WTC11 (cell line): ENCODE measurements at regions not wholly inside any gene's neighbourhood (a gene's known extent, or its start where the extent isn't known, plus 50 kb on each side); places are given as distances from the start of the nearest gene placed in this dataset.

Experiments
- ATAC-seq: fragments of 200-7000 bp; cut with Tn5 transposase; 2 replicates; pipeline ENCODE4 v1.10.0; 2021; ENCODE audit warnings: mild to moderate bottlenecking, moderate library complexity
- CTCF ChIA-PET: fragments of 300-600 bp; sonication (Branson Sonifier 250); formaldehyde crosslinking; loops from one replicate; lab custom pipeline; 2021; ENCODE audit warnings: antibody characterized with exemption; lab: Charles Lee
- POLR2A ChIA-PET: fragments of 350-600 bp; sonication (Branson Sonifier 250); formaldehyde crosslinking; loops from one replicate; lab custom pipeline; 2021; ENCODE audit warnings: antibody characterized with exemption; lab: Charles Lee
- DNase-seq: peaks from one replicate; pipeline ENCODE4 v3.0.0; 2021; ENCODE audit warnings: low spot score
- H3K27ac Mint-ChIP-seq: 2 replicates; pipeline ENCODE4 v1.8.0; 2021; ENCODE audit warnings: mixed read lengths
- H3K27me3 Mint-ChIP-seq: 2 replicates; pipeline ENCODE4 v1.8.0; 2021; ENCODE audit warnings: low read depth, mild to moderate bottlenecking, moderate library complexity, mixed read lengths
- H3K36me3 Mint-ChIP-seq: 2 replicates; pipeline ENCODE4 v1.8.0; 2021; ENCODE audit warnings: mixed read lengths
- H3K4me1 Mint-ChIP-seq: 2 replicates; pipeline ENCODE4 v1.8.0; 2022; ENCODE audit warnings: mixed read lengths
- H3K4me3 Mint-ChIP-seq: 2 replicates; pipeline ENCODE4 v1.8.0; 2021; ENCODE audit warnings: mild to moderate bottlenecking, moderate library complexity, mixed read lengths
- H3K9me3 Mint-ChIP-seq: 2 replicates; pipeline ENCODE4 v1.8.0; 2021; ENCODE audit warnings: mixed read lengths
- CREM ChIP-seq: sonication (generic); formaldehyde crosslinking; IDR thresholded peaks from 2 replicates; pipeline ENCODE4 v1.8.1; 2022; ENCODE audit warnings: mild to moderate bottlenecking, missing genetic modification reagents, moderate library complexity
- ELF4 ChIP-seq: sonication (generic); formaldehyde crosslinking; IDR thresholded peaks from 2 replicates; pipeline ENCODE4 v1.8.1; 2022; ENCODE audit warnings: low read depth, mild to moderate bottlenecking, moderate library complexity, missing genetic modification reagents
- ETV6 ChIP-seq: sonication (generic); formaldehyde crosslinking; IDR thresholded peaks from 2 replicates; pipeline ENCODE4 v1.8.1; 2022; ENCODE audit warnings: mild to moderate bottlenecking, missing genetic modification reagents
- NR1H2 ChIP-seq: sonication (generic); formaldehyde crosslinking; IDR thresholded peaks from 2 replicates; pipeline ENCODE4 v1.9.0; 2021; ENCODE audit warnings: mild to moderate bottlenecking, moderate library complexity, missing genetic modification reagents
- RELA ChIP-seq: sonication (generic); formaldehyde crosslinking; IDR thresholded peaks from 2 replicates; pipeline ENCODE4 v1.8.1; 2022; ENCODE audit warnings: missing genetic modification reagents, mild to moderate bottlenecking, borderline replicate concordance
- SMAD4 ChIP-seq: sonication (generic); formaldehyde crosslinking; IDR thresholded peaks from 2 replicates; pipeline ENCODE4 v1.8.0; 2022; ENCODE audit warnings: mild to moderate bottlenecking, missing genetic modification reagents
- SOX15 ChIP-seq: fragments of 250-450 bp; sonication (Bioruptor Pico); IDR thresholded peaks from 2 replicates; pipeline ENCODE4 v1.9.0; 2021; ENCODE audit warnings: mild to moderate bottlenecking
- TP53 ChIP-seq: sonication (generic); formaldehyde crosslinking; IDR thresholded peaks from 2 replicates; pipeline ENCODE4 v1.8.1; 2023; ENCODE audit warnings: mild to moderate bottlenecking, missing genetic modification reagents
- ZNF232 ChIP-seq: sonication (generic); formaldehyde crosslinking; IDR thresholded peaks from 2 replicates; pipeline ENCODE4 v1.8.0; 2022; ENCODE audit warnings: mild to moderate bottlenecking, missing genetic modification reagents
- ZNF317 ChIP-seq: sonication (generic); formaldehyde crosslinking; IDR thresholded peaks from 2 replicates; pipeline ENCODE4 v1.8.1; 2023; ENCODE audit warnings: low read depth, mild to moderate bottlenecking, moderate library complexity, missing genetic modification reagents, borderline replicate concordance
- ZNF396 ChIP-seq: fragments of 250-450 bp; sonication (Bioruptor Pico); IDR thresholded peaks from 2 replicates; pipeline ENCODE4 v1.8.0; 2021; ENCODE audit warnings: mild to moderate bottlenecking, moderate library complexity, borderline replicate concordance
- ZNF423 ChIP-seq: fragments of 250-450 bp; sonication (Bioruptor Pico); IDR thresholded peaks from 2 replicates; pipeline ENCODE4 v2.1.2; 2022; ENCODE audit warnings: mild to moderate bottlenecking, moderate library complexity
- TF ChIP-seq, protein P1 (sequence below): sonication (generic); formaldehyde crosslinking; IDR thresholded peaks from 2 replicates; pipeline ENCODE4 v1.8.0; 2022; ENCODE audit warnings: mild to moderate bottlenecking, missing genetic modification reagents
- TF ChIP-seq, protein P2 (sequence below): sonication (generic); formaldehyde crosslinking; IDR thresholded peaks from 2 replicates; pipeline ENCODE4 v1.8.0; 2022; ENCODE audit warnings: mild to moderate bottlenecking, missing genetic modification reagents
- TF ChIP-seq, protein P3 (sequence below): sonication (generic); formaldehyde crosslinking; IDR thresholded peaks from 2 replicates; pipeline ENCODE4 v1.8.0; 2022; ENCODE audit warnings: mild to moderate bottlenecking, missing genetic modification reagents
- TF ChIP-seq, protein P4 (sequence below): sonication (generic); formaldehyde crosslinking; IDR thresholded peaks from 2 replicates; pipeline ENCODE4 v1.8.1; 2023; ENCODE audit warnings: mild to moderate bottlenecking, missing genetic modification reagents, moderate library complexity
- TF ChIP-seq, protein P5 (sequence below): fragments of 250-450 bp; sonication (Bioruptor Pico); IDR thresholded peaks from 2 replicates; pipeline ENCODE4 v1.9.0; 2021; ENCODE audit warnings: moderate library complexity, mild to moderate bottlenecking, inconsistent platforms, borderline replicate concordance
- TF ChIP-seq, protein P6 (sequence below): sonication (generic); formaldehyde crosslinking; conservative IDR thresholded peaks from 2 replicates; pipeline ENCODE4 v1.8.1; 2022; ENCODE audit warnings: mild to moderate bottlenecking, missing genetic modification reagents
- TF ChIP-seq, protein P7 (sequence below): sonication (generic); formaldehyde crosslinking; IDR thresholded peaks from 2 replicates; pipeline ENCODE4 v1.8.1; 2023; ENCODE audit warnings: mild to moderate bottlenecking, missing genetic modification reagents
- TF ChIP-seq, protein P8 (sequence below): sonication (generic); formaldehyde crosslinking; IDR thresholded peaks from 2 replicates; pipeline ENCODE4 v1.8.1; 2023; ENCODE audit warnings: mild to moderate bottlenecking, missing genetic modification reagents, moderate library complexity
- TF ChIP-seq, protein P9 (sequence below): fragments of 250-450 bp; sonication (Bioruptor Pico); IDR thresholded peaks from 2 replicates; pipeline ENCODE4 v1.9.0; 2021; ENCODE audit warnings: mild to moderate bottlenecking

DNA sequence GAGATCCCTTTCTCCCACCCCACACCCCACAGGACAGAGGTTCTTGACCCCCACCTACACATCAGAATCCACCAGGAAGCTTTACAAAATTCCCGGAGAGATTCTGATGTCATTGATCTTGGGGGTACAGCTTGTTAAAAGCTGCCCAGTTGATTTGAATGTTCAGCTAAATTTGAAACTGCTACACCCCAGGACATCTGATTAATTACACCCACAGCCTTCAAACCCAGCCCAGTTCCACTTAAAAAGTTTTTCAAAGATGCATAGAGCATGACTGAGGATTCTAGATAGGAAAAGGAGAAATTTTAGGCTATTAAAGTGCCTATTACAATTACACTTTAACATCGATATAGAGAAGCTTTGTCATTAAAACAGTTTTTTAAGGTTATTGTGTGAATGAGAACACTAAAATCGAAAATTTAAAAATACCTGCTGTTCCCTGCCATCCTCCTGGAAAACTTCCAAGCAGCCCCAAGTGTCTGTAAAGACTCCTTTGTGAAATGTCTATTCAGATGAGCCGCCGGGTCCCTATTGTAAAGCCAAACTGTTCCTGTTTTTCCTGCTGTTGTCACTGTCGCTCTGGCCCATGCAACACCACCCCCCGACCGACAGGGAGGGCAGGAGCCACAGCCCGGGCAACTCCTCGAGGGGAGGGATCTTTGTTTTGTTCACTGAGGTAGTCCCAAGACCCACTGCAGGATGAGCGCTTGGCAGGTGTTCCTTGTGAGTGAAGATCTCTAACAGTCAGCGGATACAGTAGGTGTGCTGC is 132.5 kb upstream of the PHACTR3 start:
- ATAC-seq: no peak
- TF ChIP-seq, protein P1, sequence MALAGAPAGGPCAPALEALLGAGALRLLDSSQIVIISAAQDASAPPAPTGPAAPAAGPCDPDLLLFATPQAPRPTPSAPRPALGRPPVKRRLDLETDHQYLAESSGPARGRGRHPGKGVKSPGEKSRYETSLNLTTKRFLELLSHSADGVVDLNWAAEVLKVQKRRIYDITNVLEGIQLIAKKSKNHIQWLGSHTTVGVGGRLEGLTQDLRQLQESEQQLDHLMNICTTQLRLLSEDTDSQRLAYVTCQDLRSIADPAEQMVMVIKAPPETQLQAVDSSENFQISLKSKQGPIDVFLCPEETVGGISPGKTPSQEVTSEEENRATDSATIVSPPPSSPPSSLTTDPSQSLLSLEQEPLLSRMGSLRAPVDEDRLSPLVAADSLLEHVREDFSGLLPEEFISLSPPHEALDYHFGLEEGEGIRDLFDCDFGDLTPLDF (CRISPR knock-in tag): no peak
- TF ChIP-seq, protein P2, sequence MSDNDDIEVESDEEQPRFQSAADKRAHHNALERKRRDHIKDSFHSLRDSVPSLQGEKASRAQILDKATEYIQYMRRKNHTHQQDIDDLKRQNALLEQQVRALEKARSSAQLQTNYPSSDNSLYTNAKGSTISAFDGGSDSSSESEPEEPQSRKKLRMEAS (CRISPR knock-in tag): no peak
- CTCF ChIA-PET: interaction anchor here (1.1 to 3.2 kb wide), 2 partner anchors 11 to 24 kb away, joined by 3 to 20 read pairs; no protein-coding TSS in a partner anchor

DNA sequence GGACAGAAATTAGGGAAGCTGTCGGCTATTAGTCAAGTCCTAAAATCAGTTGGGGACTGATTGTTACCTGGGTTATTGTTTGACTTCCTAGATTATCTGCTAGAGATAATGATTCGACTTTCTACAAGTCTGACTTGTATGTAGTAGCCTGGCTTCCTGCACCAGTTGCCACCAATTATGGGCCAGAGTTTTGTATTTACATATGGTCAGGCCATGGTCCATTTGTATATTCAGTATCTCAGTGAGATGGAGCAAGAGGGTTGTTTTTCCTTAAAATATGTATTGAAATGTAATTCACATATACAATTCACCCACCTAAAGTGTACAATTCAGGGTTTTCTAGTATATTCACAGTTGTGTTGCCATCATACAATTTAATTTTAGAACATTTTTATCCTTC is 130.6 kb upstream of the PHACTR3 start:
- CTCF ChIA-PET: interaction anchor here (1.3 to 3.2 kb wide), 2 partner anchors 22 to 69 kb away, joined by 3 to 20 read pairs; no protein-coding TSS in a partner anchor
- ATAC-seq: no peak

More for the DNA sequence above, 132.5 kb upstream of the PHACTR3 start:
- H3K4me1 Mint-ChIP-seq: peaks cover 17% of the 10 kb centered on the region
- H3K27me3 Mint-ChIP-seq: peaks cover 7% of the 10 kb centered on the region
- H3K4me3 Mint-ChIP-seq: no peak overlapping the region
- POLR2A ChIA-PET: interaction anchor here (0.6 kb wide), 1 partner anchor 14 kb away, joined by 3 read pairs; no protein-coding TSS in a partner anchor
- peaks cover 7% of the 10 kb centered on the region for H3K36me3 Mint-ChIP-seq
- H3K27ac Mint-ChIP-seq: no peak overlapping the region
- H3K9me3 Mint-ChIP-seq: peaks cover 13% of the 10 kb centered on the region
- no peak for DNase-seq

DNA sequence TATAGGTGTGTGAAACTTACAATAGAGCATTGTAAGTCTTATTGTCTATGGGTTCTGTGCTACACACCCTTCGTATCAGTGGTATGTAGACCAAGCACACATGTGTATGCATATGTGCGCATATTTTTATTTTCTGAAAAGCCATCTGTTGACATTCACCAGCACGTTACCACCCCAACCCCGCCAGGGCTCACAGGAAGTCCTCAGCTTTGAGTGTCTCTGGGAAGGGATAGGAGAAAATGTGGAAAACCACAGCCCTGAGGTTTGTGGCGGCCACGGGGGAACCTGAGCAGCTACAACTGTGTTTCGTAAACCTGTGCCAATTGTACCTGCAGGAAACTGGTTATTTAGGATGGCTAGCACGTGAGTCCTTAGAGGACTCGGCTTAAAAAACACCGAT is 123.3 kb upstream of the PHACTR3 start:
- Mint-ChIP-seq H3K27ac (no peak overlapping the region), H3K4me3 (no peak overlapping the region), H3K4me1 (peaks cover 2% of the 10 kb centered on the region), H3K27me3 (no peaks in the 10 kb centered on the region; the same call in none of the 2 replicates), H3K9me3 (no peaks in the 10 kb centered on the region), H3K36me3 (no peaks in the 10 kb centered on the region)
- ChIA-PET POLR2A (no interaction called here), CTCF (interaction anchor here (2.2 kb wide), 1 partner anchor 15 kb away, joined by 8 read pairs; no protein-coding TSS in a partner anchor)
- no peak for ATAC-seq
- DNase-seq: no peak
- no peak for TF ChIP-seq CREM (CRISPR knock-in tag)
- TF ChIP-seq TP53: no peak
- no peak for TF ChIP-seq ZNF232 (CRISPR knock-in tag)
- TF ChIP-seq ZNF396 (CRISPR knock-in tag): no peak
- TF ChIP-seq, protein P3, sequence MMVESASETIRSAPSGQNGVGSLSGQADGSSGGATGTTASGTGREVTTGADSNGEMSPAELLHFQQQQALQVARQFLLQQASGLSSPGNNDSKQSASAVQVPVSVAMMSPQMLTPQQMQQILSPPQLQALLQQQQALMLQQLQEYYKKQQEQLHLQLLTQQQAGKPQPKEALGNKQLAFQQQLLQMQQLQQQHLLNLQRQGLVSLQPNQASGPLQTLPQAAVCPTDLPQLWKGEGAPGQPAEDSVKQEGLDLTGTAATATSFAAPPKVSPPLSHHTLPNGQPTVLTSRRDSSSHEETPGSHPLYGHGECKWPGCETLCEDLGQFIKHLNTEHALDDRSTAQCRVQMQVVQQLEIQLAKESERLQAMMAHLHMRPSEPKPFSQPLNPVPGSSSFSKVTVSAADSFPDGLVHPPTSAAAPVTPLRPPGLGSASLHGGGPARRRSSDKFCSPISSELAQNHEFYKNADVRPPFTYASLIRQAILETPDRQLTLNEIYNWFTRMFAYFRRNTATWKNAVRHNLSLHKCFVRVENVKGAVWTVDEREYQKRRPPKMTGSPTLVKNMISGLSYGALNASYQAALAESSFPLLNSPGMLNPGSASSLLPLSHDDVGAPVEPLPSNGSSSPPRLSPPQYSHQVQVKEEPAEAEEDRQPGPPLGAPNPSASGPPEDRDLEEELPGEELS: no peak
- no peak for TF ChIP-seq ZNF423 (CRISPR knock-in tag)
- TF ChIP-seq SMAD4: no peak
- TF ChIP-seq, protein P4, sequence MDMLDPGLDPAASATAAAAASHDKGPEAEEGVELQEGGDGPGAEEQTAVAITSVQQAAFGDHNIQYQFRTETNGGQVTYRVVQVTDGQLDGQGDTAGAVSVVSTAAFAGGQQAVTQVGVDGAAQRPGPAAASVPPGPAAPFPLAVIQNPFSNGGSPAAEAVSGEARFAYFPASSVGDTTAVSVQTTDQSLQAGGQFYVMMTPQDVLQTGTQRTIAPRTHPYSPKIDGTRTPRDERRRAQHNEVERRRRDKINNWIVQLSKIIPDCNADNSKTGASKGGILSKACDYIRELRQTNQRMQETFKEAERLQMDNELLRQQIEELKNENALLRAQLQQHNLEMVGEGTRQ (CRISPR knock-in tag): no peak
- TF ChIP-seq, protein P5, sequence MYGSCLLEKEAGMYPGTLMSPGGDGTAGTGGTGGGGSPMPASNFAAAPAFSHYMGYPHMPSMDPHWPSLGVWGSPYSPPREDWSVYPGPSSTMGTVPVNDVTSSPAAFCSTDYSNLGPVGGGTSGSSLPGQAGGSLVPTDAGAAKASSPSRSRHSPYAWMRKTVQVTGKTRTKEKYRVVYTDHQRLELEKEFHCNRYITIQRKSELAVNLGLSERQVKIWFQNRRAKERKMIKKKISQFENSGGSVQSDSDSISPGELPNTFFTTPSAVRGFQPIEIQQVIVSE (CRISPR knock-in tag): no peak
- TF ChIP-seq ETV6 (CRISPR knock-in tag): no peak
- no peak for TF ChIP-seq ELF4 (CRISPR knock-in tag)

More for the DNA sequence above, 130.6 kb upstream of the PHACTR3 start:
- Mint-ChIP-seq H3K36me3 (peaks cover 7% of the 10 kb centered on the region), H3K9me3 (peaks cover 13% of the 10 kb centered on the region), H3K4me1 (peaks cover 11% of the 10 kb centered on the region), H3K4me3 (no peak overlapping the region), H3K27ac (no peak overlapping the region), H3K27me3 (peaks cover 7% of the 10 kb centered on the region)
- no peak for DNase-seq
- TF ChIP-seq ZNF232 (CRISPR knock-in tag) (no peak), SOX15 (CRISPR knock-in tag) (no peak), RELA (CRISPR knock-in tag) (no peak), ZNF317 (no peak), NR1H2 (CRISPR knock-in tag) (no peak)
- TF ChIP-seq, protein P6, sequence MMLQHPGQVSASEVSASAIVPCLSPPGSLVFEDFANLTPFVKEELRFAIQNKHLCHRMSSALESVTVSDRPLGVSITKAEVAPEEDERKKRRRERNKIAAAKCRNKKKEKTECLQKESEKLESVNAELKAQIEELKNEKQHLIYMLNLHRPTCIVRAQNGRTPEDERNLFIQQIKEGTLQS (CRISPR knock-in tag): no peak
- TF ChIP-seq, protein P7, sequence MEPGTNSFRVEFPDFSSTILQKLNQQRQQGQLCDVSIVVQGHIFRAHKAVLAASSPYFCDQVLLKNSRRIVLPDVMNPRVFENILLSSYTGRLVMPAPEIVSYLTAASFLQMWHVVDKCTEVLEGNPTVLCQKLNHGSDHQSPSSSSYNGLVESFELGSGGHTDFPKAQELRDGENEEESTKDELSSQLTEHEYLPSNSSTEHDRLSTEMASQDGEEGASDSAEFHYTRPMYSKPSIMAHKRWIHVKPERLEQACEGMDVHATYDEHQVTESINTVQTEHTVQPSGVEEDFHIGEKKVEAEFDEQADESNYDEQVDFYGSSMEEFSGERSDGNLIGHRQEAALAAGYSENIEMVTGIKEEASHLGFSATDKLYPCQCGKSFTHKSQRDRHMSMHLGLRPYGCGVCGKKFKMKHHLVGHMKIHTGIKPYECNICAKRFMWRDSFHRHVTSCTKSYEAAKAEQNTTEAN: no peak
- TF ChIP-seq, protein P8, sequence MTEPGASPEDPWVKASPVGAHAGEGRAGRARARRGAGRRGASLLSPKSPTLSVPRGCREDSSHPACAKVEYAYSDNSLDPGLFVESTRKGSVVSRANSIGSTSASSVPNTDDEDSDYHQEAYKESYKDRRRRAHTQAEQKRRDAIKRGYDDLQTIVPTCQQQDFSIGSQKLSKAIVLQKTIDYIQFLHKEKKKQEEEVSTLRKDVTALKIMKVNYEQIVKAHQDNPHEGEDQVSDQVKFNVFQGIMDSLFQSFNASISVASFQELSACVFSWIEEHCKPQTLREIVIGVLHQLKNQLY (CRISPR knock-in tag): no peak
- TF ChIP-seq, protein P9, sequence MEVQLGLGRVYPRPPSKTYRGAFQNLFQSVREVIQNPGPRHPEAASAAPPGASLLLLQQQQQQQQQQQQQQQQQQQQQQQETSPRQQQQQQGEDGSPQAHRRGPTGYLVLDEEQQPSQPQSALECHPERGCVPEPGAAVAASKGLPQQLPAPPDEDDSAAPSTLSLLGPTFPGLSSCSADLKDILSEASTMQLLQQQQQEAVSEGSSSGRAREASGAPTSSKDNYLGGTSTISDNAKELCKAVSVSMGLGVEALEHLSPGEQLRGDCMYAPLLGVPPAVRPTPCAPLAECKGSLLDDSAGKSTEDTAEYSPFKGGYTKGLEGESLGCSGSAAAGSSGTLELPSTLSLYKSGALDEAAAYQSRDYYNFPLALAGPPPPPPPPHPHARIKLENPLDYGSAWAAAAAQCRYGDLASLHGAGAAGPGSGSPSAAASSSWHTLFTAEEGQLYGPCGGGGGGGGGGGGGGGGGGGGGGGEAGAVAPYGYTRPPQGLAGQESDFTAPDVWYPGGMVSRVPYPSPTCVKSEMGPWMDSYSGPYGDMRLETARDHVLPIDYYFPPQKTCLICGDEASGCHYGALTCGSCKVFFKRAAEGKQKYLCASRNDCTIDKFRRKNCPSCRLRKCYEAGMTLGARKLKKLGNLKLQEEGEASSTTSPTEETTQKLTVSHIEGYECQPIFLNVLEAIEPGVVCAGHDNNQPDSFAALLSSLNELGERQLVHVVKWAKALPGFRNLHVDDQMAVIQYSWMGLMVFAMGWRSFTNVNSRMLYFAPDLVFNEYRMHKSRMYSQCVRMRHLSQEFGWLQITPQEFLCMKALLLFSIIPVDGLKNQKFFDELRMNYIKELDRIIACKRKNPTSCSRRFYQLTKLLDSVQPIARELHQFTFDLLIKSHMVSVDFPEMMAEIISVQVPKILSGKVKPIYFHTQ (CRISPR knock-in tag): no peak
- POLR2A ChIA-PET: no interaction called here
